Neural progenitor cell (in vitro differentiated cells): ENCODE measurements at regions not wholly inside any gene's neighbourhood (a gene's known extent, or its start where the extent isn't known, plus 50 kb on each side); places are given as distances from the start of the nearest gene placed in this dataset.

ENCODE experiments used
- DNase-seq: peaks from one replicate; pipeline ENCODE4 v3.0.0-alpha.2; 2016; ENCODE audit warnings: low spot score
- H2AFZ ChIP-seq: fragments of 200-600 bp; sonication (generic); replicated peaks from 2 replicates; pipeline ENCODE4 v1.6.1; 2016; ENCODE audit warnings: antibody characterized with exemption
- H3F3A ChIP-seq: fragments of 200-600 bp; sonication (generic); 2 replicates; pipeline ENCODE4 v1.6.1; 2016; ENCODE audit warnings: antibody characterized with exemption, low read depth
- H3K27ac ChIP-seq: fragments of 200-600 bp; sonication (generic); 2 replicates; pipeline ENCODE4 v1.5.1; 2016; ENCODE audit warnings: mild to moderate bottlenecking
- H3K27me3 ChIP-seq: fragments of 200-600 bp; sonication (generic); 2 replicates; pipeline ENCODE4 v1.6.1; 2016; ENCODE audit warnings: mild to moderate bottlenecking, moderate library complexity
- H3K36me3 ChIP-seq: fragments of 200-600 bp; sonication (generic); 2 replicates; pipeline ENCODE4 v1.5.1; 2016
- H3K4me1 ChIP-seq: fragments of 200-600 bp; sonication (generic); 2 replicates; pipeline ENCODE4 v1.6.1; 2016; ENCODE audit warnings: mixed run types
- H3K4me2 ChIP-seq: fragments of 200-600 bp; sonication (generic); 2 replicates; pipeline ENCODE4 v1.6.1; 2016
- H3K4me3 ChIP-seq: fragments of 200-600 bp; sonication (generic); 2 replicates; pipeline ENCODE4 v1.5.1; 2016
- H3K79me2 ChIP-seq: fragments of 200-600 bp; sonication (generic); 2 replicates; pipeline ENCODE4 v1.6.1; 2016; ENCODE audit warnings: low read depth
- H3K9ac ChIP-seq: fragments of 200-600 bp; sonication (generic); 2 replicates; pipeline ENCODE4 v1.6.1; 2016
- H3K9me3 ChIP-seq: fragments of 200-600 bp; sonication (generic); 2 replicates; pipeline ENCODE4 v1.5.1; 2016; ENCODE audit warnings: low read depth
- H4K20me1 ChIP-seq: fragments of 200-600 bp; sonication (generic); 2 replicates; pipeline ENCODE4 v1.6.1; 2016; ENCODE audit warnings: low read depth
- H3K27ac Mint-ChIP-seq: 3 replicates; pipeline ENCODE4 v1.8.0; 2021; ENCODE audit warnings: mixed read lengths
- H3K27me3 Mint-ChIP-seq: 2 replicates; pipeline ENCODE4 v1.8.0; 2022; ENCODE audit warnings: low read depth, mild to moderate bottlenecking, inconsistent platforms, moderate library complexity, mixed read lengths; ENCODE audit not compliant: insufficient read depth
- H3K36me3 Mint-ChIP-seq: 3 replicates; pipeline ENCODE4 v1.8.0; 2021; ENCODE audit warnings: mixed read lengths
- H3K4me1 Mint-ChIP-seq: 3 replicates; pipeline ENCODE4 v1.8.0; 2021; ENCODE audit warnings: mixed read lengths
- H3K4me3 Mint-ChIP-seq: 3 replicates; pipeline ENCODE4 v1.8.0; 2021; ENCODE audit warnings: mild to moderate bottlenecking, moderate library complexity, mixed read lengths
- H3K9me3 Mint-ChIP-seq: 3 replicates; pipeline ENCODE4 v1.8.0; 2020; ENCODE audit warnings: mixed read lengths
- EZH2 ChIP-seq: fragments of 200-600 bp; sonication (generic); IDR thresholded peaks from 2 replicates; pipeline ENCODE4 v1.6.1; 2017; ENCODE audit warnings: antibody characterized with exemption, mild to moderate bottlenecking, moderate library complexity
- EZH2phosphoT487 ChIP-seq: fragments of 200-600 bp; sonication (generic); IDR thresholded peaks from 2 replicates; pipeline ENCODE4 v1.6.1; 2017; ENCODE audit warnings: antibody characterized with exemption
- TF ChIP-seq, protein P1 (sequence below): fragments of 200-600 bp; sonication (generic); IDR thresholded peaks from 2 replicates; pipeline ENCODE4 v1.5.1; 2017; ENCODE audit warnings: antibody characterized with exemption, mild to moderate bottlenecking

DNA sequence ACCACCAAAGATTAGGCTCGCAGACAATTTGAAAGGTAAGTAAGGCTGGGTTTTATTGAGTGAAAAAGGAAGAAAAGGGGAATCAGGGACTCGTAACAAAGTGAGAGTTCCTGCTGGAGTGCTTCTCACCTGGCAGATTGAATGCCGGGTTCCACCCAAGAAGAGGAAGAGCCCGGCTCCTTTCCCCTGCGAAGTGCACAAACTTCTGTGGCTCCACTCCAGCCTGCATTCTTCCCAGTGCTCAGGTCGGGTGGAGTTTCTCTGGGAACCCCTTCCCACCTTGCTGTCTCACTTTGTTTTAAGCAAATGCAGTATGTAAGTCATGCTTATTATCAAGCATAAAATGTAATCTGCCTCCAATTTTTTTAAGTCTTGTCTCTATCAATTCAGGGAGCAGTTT lies 87.1 kb upstream of the TMEM106B start:
- Histone ChIP-seq H3K9ac (no peak overlapping the region), H3K4me2 (no peak overlapping the region), H3K4me1 (peaks cover 18% of the 10 kb centered on the region), H3K27me3 (no peaks in the 10 kb centered on the region), H4K20me1 (no peaks in the 10 kb centered on the region), H3K9me3 (no peaks in the 10 kb centered on the region), H3K79me2 (no peaks in the 10 kb centered on the region), H3F3A (no peaks in the 10 kb centered on the region), H3K4me3 (no peak overlapping the region), H3K27ac (no peak overlapping the region), H2AFZ (peak overlapping the region; percentile 36), H3K36me3 (no peaks in the 10 kb centered on the region)
- DNase-seq = no peak
- Mint-ChIP-seq H3K4me1 (peaks cover 25% of the 10 kb centered on the region), H3K27me3 (no peaks in the 10 kb centered on the region), H3K4me3 (no peak overlapping the region), H3K36me3 (peaks cover 1% of the 10 kb centered on the region), H3K27ac (no peak overlapping the region), H3K9me3 (peaks cover 6% of the 10 kb centered on the region)
- TF ChIP-seq EZH2 = no peak
- no peak for TF ChIP-seq EZH2phosphoT487
- TF ChIP-seq, protein P1, sequence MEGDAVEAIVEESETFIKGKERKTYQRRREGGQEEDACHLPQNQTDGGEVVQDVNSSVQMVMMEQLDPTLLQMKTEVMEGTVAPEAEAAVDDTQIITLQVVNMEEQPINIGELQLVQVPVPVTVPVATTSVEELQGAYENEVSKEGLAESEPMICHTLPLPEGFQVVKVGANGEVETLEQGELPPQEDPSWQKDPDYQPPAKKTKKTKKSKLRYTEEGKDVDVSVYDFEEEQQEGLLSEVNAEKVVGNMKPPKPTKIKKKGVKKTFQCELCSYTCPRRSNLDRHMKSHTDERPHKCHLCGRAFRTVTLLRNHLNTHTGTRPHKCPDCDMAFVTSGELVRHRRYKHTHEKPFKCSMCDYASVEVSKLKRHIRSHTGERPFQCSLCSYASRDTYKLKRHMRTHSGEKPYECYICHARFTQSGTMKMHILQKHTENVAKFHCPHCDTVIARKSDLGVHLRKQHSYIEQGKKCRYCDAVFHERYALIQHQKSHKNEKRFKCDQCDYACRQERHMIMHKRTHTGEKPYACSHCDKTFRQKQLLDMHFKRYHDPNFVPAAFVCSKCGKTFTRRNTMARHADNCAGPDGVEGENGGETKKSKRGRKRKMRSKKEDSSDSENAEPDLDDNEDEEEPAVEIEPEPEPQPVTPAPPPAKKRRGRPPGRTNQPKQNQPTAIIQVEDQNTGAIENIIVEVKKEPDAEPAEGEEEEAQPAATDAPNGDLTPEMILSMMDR = no peak

DNA sequence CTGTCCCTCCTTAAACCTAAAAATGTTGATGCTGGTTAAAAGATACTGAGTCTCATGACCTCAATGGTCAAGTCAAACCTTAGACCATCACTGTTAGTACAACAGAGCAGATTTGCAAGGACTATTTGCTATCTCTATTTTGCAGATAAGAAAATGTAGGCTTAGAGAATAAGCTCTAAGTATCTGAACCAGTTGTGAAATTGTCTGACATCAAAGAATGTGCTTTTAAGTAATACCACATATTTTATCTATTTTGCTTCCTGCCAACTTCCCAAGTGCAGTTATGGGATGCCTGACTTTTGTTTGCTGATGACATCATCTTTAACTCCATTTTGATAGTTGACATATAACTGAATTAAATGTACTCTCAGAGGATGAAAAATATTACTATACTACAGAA lies 83.6 kb upstream of the TMEM106B start:
- no peak overlapping the region for H3K4me3 Mint-ChIP-seq
- H3K27me3 ChIP-seq = no peaks in the 10 kb centered on the region

DNA sequence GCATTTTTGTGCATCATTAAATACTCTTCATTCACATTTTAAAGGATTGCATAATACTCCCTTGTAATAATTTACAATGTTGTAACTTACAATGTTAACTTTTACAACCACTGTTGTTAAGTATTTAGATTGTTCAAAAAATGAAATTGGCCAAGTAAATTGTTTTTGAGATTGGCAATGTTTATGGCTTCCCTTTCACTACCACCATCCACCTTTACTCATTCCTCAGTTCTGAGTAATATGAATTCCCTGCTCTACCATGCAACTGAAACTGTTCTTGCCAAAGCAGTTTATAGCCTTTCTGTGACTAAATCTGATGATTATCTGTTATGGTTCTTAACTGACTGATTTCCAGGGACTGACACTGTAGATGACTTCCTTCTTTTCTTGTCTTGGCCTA lies 80.5 kb upstream of the TMEM106B start:
- no peaks in the 10 kb centered on the region for H3K4me1 Mint-ChIP-seq
- no peaks in the 10 kb centered on the region for H3K36me3 ChIP-seq
- no peak overlapping the region for H3K4me3 Mint-ChIP-seq
- no peak overlapping the region for H3K9ac ChIP-seq
- H3K36me3 Mint-ChIP-seq = no peaks in the 10 kb centered on the region
- no peaks in the 10 kb centered on the region for H3K27me3 ChIP-seq
- no peaks in the 10 kb centered on the region for H3K79me2 ChIP-seq
- DNase-seq = no peak
- no peak overlapping the region for H3K27ac Mint-ChIP-seq
- no peaks in the 10 kb centered on the region for H3K27me3 Mint-ChIP-seq
- no peaks in the 10 kb centered on the region for H3K9me3 ChIP-seq
- H3K4me2 ChIP-seq = no peak overlapping the region
- no peaks in the 10 kb centered on the region for H3K4me1 ChIP-seq
- H4K20me1 ChIP-seq = no peaks in the 10 kb centered on the region
- H3K9me3 Mint-ChIP-seq = no peaks in the 10 kb centered on the region
- no peak overlapping the region for H3K27ac ChIP-seq
- no peak overlapping the region for H3K4me3 ChIP-seq
- no peaks in the 10 kb centered on the region for H3F3A ChIP-seq
- no peak overlapping the region for H2AFZ ChIP-seq
- TF ChIP-seq, protein P1 = no peak
- TF ChIP-seq EZH2phosphoT487 (no peak), EZH2 (no peak)

More for the DNA sequence above, 83.6 kb upstream of the TMEM106B start:
- H3K36me3 ChIP-seq = no peaks in the 10 kb centered on the region
- Mint-ChIP-seq H3K36me3 (no peaks in the 10 kb centered on the region), H3K4me1 (peaks cover 3% of the 10 kb centered on the region), H3K27ac (no peak overlapping the region), H3K27me3 (no peaks in the 10 kb centered on the region), H3K9me3 (peaks cover 3% of the 10 kb centered on the region)
- TF ChIP-seq EZH2phosphoT487 (no peak), EZH2 (no peak)
- TF ChIP-seq, protein P1 = no peak
- H3K27ac ChIP-seq = no peak overlapping the region
- no peaks in the 10 kb centered on the region for H3K9me3 ChIP-seq
- H3F3A ChIP-seq = no peaks in the 10 kb centered on the region
- no peaks in the 10 kb centered on the region for H4K20me1 ChIP-seq
- H3K4me2 ChIP-seq = no peak overlapping the region
- no peak overlapping the region for H3K4me3 ChIP-seq
- H3K4me1 ChIP-seq = no peaks in the 10 kb centered on the region
- no peaks in the 10 kb centered on the region for H3K79me2 ChIP-seq
- H3K9ac ChIP-seq = no peak overlapping the region
- no peak for DNase-seq
- H2AFZ ChIP-seq = no peak overlapping the region
